K562 (cell line): ENCODE measurements at regions not wholly inside any gene's neighbourhood (a gene's known extent, or its start where the extent isn't known, plus 50 kb on each side); places are given as distances from the start of the nearest gene placed in this dataset.

ENCODE experiments used
- ATAC-seq: fragments of 200-7000 bp; cut with Tn5 transposase; 3 replicates; pipeline ENCODE4 v1.9.1; 2020; ENCODE audit warnings: moderate library complexity
- BruUV-seq: library from RNA; stranded (reverse); fragments of 400-500 nt; replicated peaks from 2 replicates; lab custom pipeline; 2021; lab: Mats Ljungman, UMichigan
- CTCF ChIA-PET: fragments of 300-600 bp; formaldehyde crosslinking; extraction: SDS; loops from one replicate; lab custom pipeline; 2021; ENCODE audit warnings: low intra/inter-chr PET ratio; lab: Yijun Ruan, JAX
- POLR2A ChIA-PET: fragments of 300-600, 350-650 bp; sonication (Branson Sonifier 250); formaldehyde crosslinking; extraction: SDS; loops from one replicate; lab custom pipeline; 2021; ENCODE audit warnings: antibody characterized with exemption, inconsistent platforms; lab: Yijun Ruan, JAX
- DNase-seq, 4 experiments: peaks; one replicate each; pipeline versions ENCODE4 v3.0.0 to v3.0.0-alpha.2; 2011 to 2018; ENCODE audit warnings: low spot score in 3 of 4, mixed read lengths in 3 of 4; ENCODE audit errors: extremely low read depth in 1 of 4
- FAIRE-seq: peaks from 2 replicates; lab custom pipeline; 2011; peaks lifted over from hg19 to GRCh38; lab: Jason Lieb, UNC
- H2AFZ ChIP-seq: 2 replicates; pipeline ENCODE4 v1.6.0; 2011; ENCODE audit warnings: low read depth, low read length, control low read depth, inconsistent platforms
- H3K27ac ChIP-seq: fragments of 200-600 bp; 3 replicates; pipeline ENCODE4 v1.8.0; 2011; ENCODE audit warnings: low read depth, mild to moderate bottlenecking, control low read depth, inconsistent platforms, low read length, moderate library complexity, mixed read lengths; ENCODE audit errors: extremely low read depth
- H3K27me3 ChIP-seq, 2 experiments: fragments of 300-600 bp in 1 of 2; 2 replicates in 1 of 2; 3 replicates in 1 of 2; pipeline versions ENCODE4 v1.6.0 to v1.8.0; 2011; ENCODE audit warnings: inconsistent platforms in 2 of 2, low read length in 2 of 2, mild to moderate bottlenecking in 1 of 2, mixed read lengths in 1 of 2, moderate library complexity in 1 of 2; ENCODE audit not compliant: control insufficient read depth in 2 of 2, insufficient read depth in 2 of 2
- H3K36me3 ChIP-seq: fragments of 300-600 bp; 3 replicates; pipeline ENCODE4 v1.8.0; 2011; ENCODE audit warnings: mild to moderate bottlenecking, low read length, inconsistent platforms; ENCODE audit not compliant: control insufficient read depth, insufficient read depth
- H3K4me1 ChIP-seq, 2 experiments: fragments of 200-600 bp in 1 of 2; replicated peaks in 1 of 2; 2 replicates in 1 of 2; 3 replicates in 1 of 2; pipeline versions ENCODE4 v1.5.1 to v1.8.0; 2011; ENCODE audit warnings: inconsistent platforms in 2 of 2, low read length in 2 of 2, mild to moderate bottlenecking in 1 of 2, mixed read lengths in 1 of 2, moderate library complexity in 1 of 2; ENCODE audit not compliant: control insufficient read depth in 2 of 2, insufficient read depth in 2 of 2
- H3K4me2 ChIP-seq: 2 replicates; pipeline ENCODE4 v1.6.1; 2011; ENCODE audit warnings: low read length, control low read depth, inconsistent platforms, mixed read lengths; ENCODE audit not compliant: insufficient read depth
- H3K4me3 ChIP-seq: fragments of 200-600 bp; sonication (generic), shearing (Covaris generic); 2 replicates; pipeline ENCODE4 v1.5.1; 2016; ENCODE audit warnings: control low read depth, inconsistent platforms
- H3K79me2 ChIP-seq: fragments of 200-600 bp; 3 replicates; pipeline ENCODE4 v1.8.0; 2011; ENCODE audit warnings: low read length, inconsistent platforms; ENCODE audit not compliant: control insufficient read depth, insufficient read depth
- H3K9ac ChIP-seq, 2 experiments: 2 replicates each; pipeline versions ENCODE4 v1.6.0 to v1.6.1; 2011; ENCODE audit warnings: low read depth in 2 of 2, low read length in 2 of 2, control low read depth in 1 of 2, inconsistent platforms in 1 of 2, mild to moderate bottlenecking in 1 of 2, mixed read lengths in 1 of 2; ENCODE audit not compliant: insufficient read depth in 1 of 2
- H3K9me1 ChIP-seq: one replicate; pipeline ENCODE4 v1.6.0; 2011; ENCODE audit warnings: inconsistent platforms, mild to moderate bottlenecking, low read length, moderate library complexity; ENCODE audit not compliant: control insufficient read depth, insufficient read depth
- H3K9me3 ChIP-seq: replicated peaks from 2 replicates; pipeline ENCODE4 v1.5.1; 2011; ENCODE audit warnings: low read depth, low read length, inconsistent platforms; ENCODE audit not compliant: control insufficient read depth, insufficient read depth
- H4K20me1 ChIP-seq: replicated peaks from 2 replicates; pipeline ENCODE4 v1.6.1; 2011; ENCODE audit warnings: low read length, inconsistent platforms, mixed read lengths; ENCODE audit not compliant: control insufficient read depth, insufficient read depth
- BDP1 ChIP-seq: IDR thresholded peaks from 3 replicates; pipeline ENCODE4 v1.6.1; 2011; ENCODE audit not compliant: insufficient read length, insufficient read depth
- CBX5 ChIP-seq: IDR thresholded peaks from 2 replicates; pipeline ENCODE4 v1.6.1; 2014; ENCODE audit warnings: low read depth, borderline replicate concordance
- DNMT1 ChIP-seq: fragments of 450-650 bp; IDR thresholded peaks from 2 replicates; pipeline ENCODE4 v1.6.1; 2016; ENCODE audit warnings: antibody characterized with exemption, mild to moderate bottlenecking
- EP300 ChIP-seq: IDR thresholded peaks from 2 replicates; pipeline ENCODE4 v1.6.1; 2012; ENCODE audit warnings: low read length, improper control_type of control experiment
- FOXP4 ChIP-seq: sonication (generic); formaldehyde crosslinking; IDR thresholded peaks from 2 replicates; pipeline ENCODE4 v1.8.0; 2022; ENCODE audit warnings: mild to moderate bottlenecking, missing genetic modification reagents, borderline replicate concordance
- HES1 ChIP-seq: fragments of 450-650 bp; IDR thresholded peaks from 2 replicates; pipeline ENCODE4 v1.6.1; 2016; ENCODE audit warnings: low read depth, mild to moderate bottlenecking, moderate library complexity
- MTA1 ChIP-seq: fragments of 450-650 bp; IDR thresholded peaks from 2 replicates; pipeline ENCODE4 v1.6.1; 2017; ENCODE audit warnings: borderline replicate concordance
- POLR2H ChIP-seq: IDR thresholded peaks from 2 replicates; pipeline ENCODE4 v1.6.1; 2016; ENCODE audit warnings: missing genetic modification characterization, low read depth, mild to moderate bottlenecking, control low read depth, missing compliant biosample characterization, moderate library complexity
- RBM39 ChIP-seq: fragments of 200-400 bp; formaldehyde crosslinking; optimal IDR thresholded peaks from 2 replicates; pipeline ENCODE3; 2018; ENCODE audit warnings: low read depth, low read length
- SMAD3 ChIP-seq: fragments of 450-650 bp; formaldehyde crosslinking; conservative IDR thresholded peaks from 2 replicates; pipeline ENCODE4 v1.4.0; 2020; ENCODE audit warnings: mild to moderate bottlenecking
- U2AF2 ChIP-seq: fragments of 200-400 bp; formaldehyde crosslinking; optimal IDR thresholded peaks from 2 replicates; pipeline ENCODE3; 2017; ENCODE audit warnings: low read depth, mild to moderate bottlenecking, low read length
- ZFP30 ChIP-seq: fragments of 250-450 bp; sonication (Bioruptor Pico); IDR thresholded peaks from 2 replicates; pipeline ENCODE4 v1.8.0; 2022; ENCODE audit warnings: moderate library complexity, mild to moderate bottlenecking, inconsistent platforms, borderline replicate concordance
- ZNF740 ChIP-seq, 3 experiments: fragments of 200-800 bp in 1 of 3; sonication (Bioruptor generic) in 1 of 3; sonication (generic) in 1 of 3; formaldehyde crosslinking in 1 of 3; IDR thresholded peaks; 2 replicates each; pipeline versions ENCODE4 v1.6.1 to v1.8.0; 2016 to 2022; ENCODE audit warnings: mild to moderate bottlenecking in 2 of 3, missing compliant biosample characterization in 2 of 3, missing genetic modification characterization in 2 of 3, missing genetic modification reagents in 1 of 3
- WGBS: fragments of 100-300 bp; shearing (Covaris generic); methylation state at CpG from one replicate; pipeline ENCODE4 v1.1.6; 2016; ENCODE audit warnings: low coverage, mixed read lengths; ENCODE audit not compliant: insufficient coverage; ENCODE audit errors: missing lambda C conversion rate; 5-methylcytosine and 5-hydroxymethylcytosine counted together
- in situ Hi-C: fragments of 300-500 bp; cut with MboI; formaldehyde crosslinking; loops from 4 replicates; pipeline ENCODE4 v1.15.0; 2018; ENCODE audit warnings: inconsistent platforms, mixed read lengths
- intact Hi-C: fragments of 100-400 bp; cut with micrococcal nuclease; formaldehyde crosslinking; loops from 2 replicates; pipeline ENCODE4 v1.14.2; 2022

- no TSS peak for BruUV-seq
- Histone ChIP-seq H3K9me1 (no peaks in the 10 kb centered on the region), H2AFZ (no peak overlapping the region), H3K9me3 (no peaks in the 10 kb centered on the region), H3K4me2 (no peak overlapping the region), H3K4me3 (no peak overlapping the region), H3K36me3 (no peaks in the 10 kb centered on the region), H4K20me1 (no peaks in the 10 kb centered on the region), H3K79me2 (no peaks in the 10 kb centered on the region)
- ATAC-seq = no peak
- in situ Hi-C loops (no loop called here), intact Hi-C loops (no loop called here)
- FAIRE-seq = no peak
- no peak for DNase-seq
- POLR2A ChIA-PET = interaction anchor here (0.8 to 1.6 kb wide), 2 partner anchors 8 to 21 kb away, joined by 3 to 10 read pairs; no protein-coding TSS in a partner anchor
- CTCF ChIA-PET = no interaction called here
- 22% methylated on average over 1 of the region's 1 CpG for WGBS
- no peak for TF ChIP-seq RBM39
- no peak for TF ChIP-seq SMAD3 (CRISPR knock-in tag)
- no peak for TF ChIP-seq ZNF740 (CRISPR knock-in tag; IDR thresholded peaks at IDR 0.05)
- TF ChIP-seq ZNF740 (tag; IDR thresholded peaks at IDR 0.05) = no peak
- TF ChIP-seq HES1 = no peak
- no peak for TF ChIP-seq ZFP30 (CRISPR knock-in tag)
- TF ChIP-seq BDP1 = no peak
- no peak for TF ChIP-seq MTA1
- TF ChIP-seq EP300 = no peak
- no peak for TF ChIP-seq FOXP4 (CRISPR knock-in tag)
- no peak for TF ChIP-seq U2AF2
- TF ChIP-seq POLR2H (tag) = no peak
- TF ChIP-seq DNMT1 = no peak
- no peak for TF ChIP-seq CBX5
- TF ChIP-seq, all 486 proteins: peak for 0
- H3K27ac ChIP-seq = no peak overlapping the region
- H3K4me1 ChIP-seq = peaks cover 8 to 10% of the 10 kb centered on the region in 2 experiments; a peak in 3 of 5 replicates
- no peak overlapping the region for H3K9ac ChIP-seq
- H3K27me3 ChIP-seq = no peaks in the 10 kb centered on the region
These were observed 57.5 kb upstream of the PTGR2 start for GRCh38 chr14:73794146-73794545.
